HS-5 (cell line): ENCODE measurements at regions not wholly inside any gene's neighbourhood (a gene's known extent, or its start where the extent isn't known, plus 50 kb on each side); places are given as distances from the start of the nearest gene placed in this dataset.
A peak's percentile ranks its signal among the peaks of the same experiment; 100 is the strongest.

Experiments
- DNase-seq: peaks from one replicate; pipeline ENCODE4 v3.0.0-alpha.2; 2012; ENCODE audit warnings: low read depth

GRCh38 chr18:34978533-34978893 is 62.7 kb upstream of the MAPRE2 start:
- DNase-seq = no peak

DNA sequence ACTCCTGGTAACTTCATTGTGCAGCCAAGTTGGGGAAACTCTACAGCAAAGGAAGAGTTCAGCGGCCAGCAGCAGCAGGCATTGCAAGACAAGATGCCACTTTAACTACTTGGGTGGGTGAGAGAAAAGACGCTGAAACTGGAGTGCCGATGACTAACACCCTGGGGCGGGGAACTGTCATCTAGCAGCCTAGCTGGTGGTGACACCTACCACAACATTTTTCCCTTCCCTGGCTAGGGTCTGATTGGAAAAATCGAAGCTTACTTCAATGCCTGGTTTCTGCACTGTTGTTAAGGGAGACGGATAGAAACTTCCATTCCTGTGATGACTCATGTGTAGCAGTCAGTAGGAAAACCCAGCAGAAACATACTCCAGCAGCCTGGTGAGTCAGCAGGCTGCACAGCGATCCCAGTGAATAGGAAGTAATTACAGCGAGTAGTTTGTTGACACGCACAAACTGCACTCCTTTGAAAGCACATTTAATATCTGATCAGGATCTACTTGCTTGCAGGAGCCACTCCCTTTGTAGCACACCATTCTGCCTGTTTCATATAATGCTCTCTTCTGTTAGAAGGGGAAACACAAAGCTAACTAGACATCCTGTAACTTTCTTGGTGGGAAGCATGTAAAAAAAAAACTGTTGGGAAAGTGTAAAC is 62.1 kb upstream of the MAPRE2 start:
- DNase-seq = peak; percentile 74

DNA sequence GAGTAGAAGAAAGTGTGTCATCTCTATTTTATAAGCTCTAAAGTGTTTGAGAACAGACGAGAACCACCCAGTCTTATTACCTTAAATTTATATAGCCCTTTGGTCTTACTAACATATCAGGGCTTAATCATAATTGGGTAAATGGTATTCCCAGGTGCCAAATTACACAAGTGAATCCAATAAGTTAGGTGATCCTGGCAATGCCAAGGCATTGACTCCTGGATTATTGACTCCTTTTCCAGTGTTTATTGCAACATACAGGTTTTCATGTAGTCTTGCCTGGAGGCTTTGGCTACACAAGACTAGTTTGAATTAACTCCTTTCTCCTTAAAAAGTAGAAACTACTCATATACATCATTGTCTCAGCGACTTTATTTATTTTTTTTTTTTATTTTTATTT is 59.7 kb upstream of the MAPRE2 start:
- DNase-seq = no peak

DNA sequence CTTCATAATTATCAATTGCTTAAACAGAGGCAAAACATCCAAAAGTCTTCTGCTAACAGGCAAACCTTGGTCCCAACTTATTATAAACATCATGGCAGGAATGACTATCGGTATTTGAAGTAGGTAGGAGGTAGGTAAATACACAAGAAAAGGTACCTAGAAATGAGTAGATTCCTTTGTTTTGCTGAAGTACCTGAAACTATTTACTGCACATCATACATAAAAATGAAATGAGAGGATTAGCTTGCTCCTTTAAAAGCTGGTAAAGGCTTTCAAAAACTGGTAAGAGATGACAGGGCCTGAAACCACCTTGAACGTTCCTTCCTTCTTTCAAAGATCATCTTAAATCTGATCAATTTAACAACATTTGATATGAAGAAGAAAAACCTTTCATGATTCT is 55.2 kb upstream of the MAPRE2 start:
- DNase-seq = no peak

DNA sequence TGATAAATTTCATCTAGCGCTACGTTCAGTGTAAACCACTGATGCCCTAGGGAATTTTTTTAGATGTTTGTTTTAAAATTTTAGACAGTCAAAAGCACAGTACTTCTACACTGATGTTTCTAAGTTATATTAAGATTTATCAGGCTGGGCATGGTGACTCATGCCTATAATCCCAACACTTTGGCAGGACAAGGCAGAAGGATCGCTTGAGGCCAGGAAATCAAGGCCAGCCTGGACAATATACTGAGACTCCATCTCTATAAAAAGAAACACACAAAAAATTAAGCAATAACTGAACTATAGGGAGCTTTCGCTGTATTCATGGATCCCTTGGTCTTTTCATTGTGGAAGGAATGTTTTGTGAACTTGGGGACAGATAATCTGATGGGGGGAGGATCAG is 50.6 kb upstream of the MAPRE2 start:
- DNase-seq = no peak

DNA sequence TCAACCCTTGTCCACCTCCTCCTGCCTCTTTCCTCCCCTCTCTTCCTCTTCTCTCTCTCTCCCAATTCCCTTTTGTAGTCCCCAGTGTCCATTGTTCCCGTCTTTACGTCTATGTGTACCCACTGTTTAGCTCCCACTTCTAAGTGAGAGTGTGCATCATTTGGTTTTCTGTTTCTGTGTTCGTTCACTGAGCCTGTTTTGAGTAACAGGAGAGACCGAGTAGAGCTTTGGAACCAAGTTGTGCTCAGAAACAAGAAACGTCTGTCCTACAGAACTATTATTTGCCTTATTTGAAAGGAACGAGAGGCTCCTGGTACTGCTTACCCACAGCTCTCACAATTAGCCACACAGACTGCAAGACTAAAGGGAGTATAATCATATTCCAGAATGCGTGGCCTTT is 50.1 kb upstream of the MAPRE2 start:
- no peak for DNase-seq
